ENCODE measurements at regions not wholly inside any gene's neighbourhood (a gene's known extent, or its start where the extent isn't known, plus 50 kb on each side); places are given as distances from the start of the nearest gene placed in this dataset.

- no peak for TF ChIP-seq GTF2F1 (IDR thresholded peaks at IDR 0.05; ENCODE audit: borderline replicate concordance, low read depth, low read length)
Measured at GRCh38 chr15:29990954-29991353, 91.8 kb upstream of the GOLGA8J start (continued).
